Breast epithelium (tissue), 4 donors: ENCODE measurements at regions not wholly inside any gene's neighbourhood (a gene's known extent, or its start where the extent isn't known, plus 50 kb on each side); places are given as distances from the start of the nearest gene placed in this dataset.

Experiments used
- DNase-seq, 2 donors: peaks; one replicate each; pipeline ENCODE4 v3.0.0-alpha.2; 2019; ENCODE audit warnings: low spot score in 2 of 2
- H3K27ac ChIP-seq, 2 donors: fragments of 200-600 bp; sonication (generic) in 1 of 2; one replicate each; pipeline ENCODE4 v1.5.1; 2016 to 2019; ENCODE audit warnings: mild to moderate bottlenecking in 1 of 2
- H3K27me3 ChIP-seq, 2 donors: fragments of 200-600 bp; sonication (generic) in 1 of 2; one replicate each; pipeline versions ENCODE4 v1.5.1 to v1.6.0; 2017 to 2019; ENCODE audit warnings: control low read depth in 1 of 2, mild to moderate bottlenecking in 1 of 2
- H3K36me3 ChIP-seq: fragments of 200-600 bp; one replicate; pipeline ENCODE4 v1.5.1; 2019
- H3K4me1 ChIP-seq, 2 donors: fragments of 200-600 bp; sonication (generic); one replicate each; pipeline ENCODE4 v1.5.1; 2016 to 2019; ENCODE audit warnings: control low read depth in 1 of 2
- H3K4me3 ChIP-seq, 3 donors: fragments of 200-600 bp; sonication (generic); 1 replicate in 2 of 3; 2 replicates in 1 of 3; pipeline ENCODE4 v1.5.1; 2016 to 2019; ENCODE audit warnings: mild to moderate bottlenecking in 3 of 3, moderate library complexity in 2 of 3
- H3K9me3 ChIP-seq, 2 donors: fragments of 200-600 bp; sonication (generic) in 1 of 2; one replicate each; pipeline ENCODE4 v1.5.1; 2016 to 2019; ENCODE audit warnings: control low read depth in 1 of 2
- POLR2A ChIP-seq: fragments of 450-650 bp; IDR thresholded peaks from one replicate; pipeline ENCODE4 v1.6.1; 2016; ENCODE audit warnings: antibody characterized with exemption, mild to moderate bottlenecking, moderate library complexity
- POLR2AphosphoS5 ChIP-seq, 3 donors: sonication (generic); formaldehyde crosslinking; IDR thresholded peaks; one replicate each; pipeline ENCODE4 v1.6.1; 2017; ENCODE audit warnings: antibody characterized with exemption in 3 of 3
- intact Hi-C: fragments of 100-400 bp; cut with DNase I; formaldehyde crosslinking; loops from one replicate; pipeline ENCODE4 v1.15.1; 2023; ENCODE audit warnings: low total_unique reads
- TF ChIP-seq, protein P1 (sequence below), 3 donors: fragments of 450-650 bp; IDR thresholded peaks; one replicate each; pipeline ENCODE4 v1.5.1; 2016 to 2017; ENCODE audit warnings: antibody characterized with exemption in 3 of 3, mild to moderate bottlenecking in 3 of 3, moderate library complexity in 3 of 3

DNA sequence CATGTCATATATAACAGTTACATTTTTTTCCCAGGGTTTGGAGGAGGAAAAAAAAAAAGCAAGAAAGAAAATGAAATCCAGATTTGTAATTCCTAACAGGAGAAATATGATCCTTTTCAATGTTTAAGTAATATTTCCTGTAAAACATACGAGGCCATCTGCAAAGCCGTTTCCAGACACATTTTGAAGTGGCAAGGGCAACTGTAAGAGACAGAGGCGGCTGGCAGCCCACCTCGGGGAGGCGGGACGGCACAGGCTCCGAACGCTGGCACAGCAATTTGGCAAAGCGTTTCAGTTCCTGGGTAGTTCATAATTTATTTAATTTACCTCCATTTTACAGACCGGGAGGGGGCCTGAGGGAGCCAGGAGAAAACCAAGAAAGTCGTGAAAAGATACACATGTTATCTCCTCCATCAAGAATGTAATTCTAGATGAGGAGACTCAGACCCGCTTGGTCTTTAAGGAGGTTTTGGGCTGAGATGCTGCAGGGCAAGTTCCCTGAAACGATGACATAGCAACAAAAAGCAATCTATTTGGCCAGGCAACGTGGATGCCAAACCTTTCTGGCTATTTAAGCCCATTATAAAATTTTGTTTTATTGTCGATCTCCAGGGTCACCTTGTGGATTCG, 448.5 kb upstream of the MKI67 start:
- intact Hi-C loops = no loop called here
- H3K27ac ChIP-seq = no peak overlapping the region
- TF ChIP-seq, protein P1, sequence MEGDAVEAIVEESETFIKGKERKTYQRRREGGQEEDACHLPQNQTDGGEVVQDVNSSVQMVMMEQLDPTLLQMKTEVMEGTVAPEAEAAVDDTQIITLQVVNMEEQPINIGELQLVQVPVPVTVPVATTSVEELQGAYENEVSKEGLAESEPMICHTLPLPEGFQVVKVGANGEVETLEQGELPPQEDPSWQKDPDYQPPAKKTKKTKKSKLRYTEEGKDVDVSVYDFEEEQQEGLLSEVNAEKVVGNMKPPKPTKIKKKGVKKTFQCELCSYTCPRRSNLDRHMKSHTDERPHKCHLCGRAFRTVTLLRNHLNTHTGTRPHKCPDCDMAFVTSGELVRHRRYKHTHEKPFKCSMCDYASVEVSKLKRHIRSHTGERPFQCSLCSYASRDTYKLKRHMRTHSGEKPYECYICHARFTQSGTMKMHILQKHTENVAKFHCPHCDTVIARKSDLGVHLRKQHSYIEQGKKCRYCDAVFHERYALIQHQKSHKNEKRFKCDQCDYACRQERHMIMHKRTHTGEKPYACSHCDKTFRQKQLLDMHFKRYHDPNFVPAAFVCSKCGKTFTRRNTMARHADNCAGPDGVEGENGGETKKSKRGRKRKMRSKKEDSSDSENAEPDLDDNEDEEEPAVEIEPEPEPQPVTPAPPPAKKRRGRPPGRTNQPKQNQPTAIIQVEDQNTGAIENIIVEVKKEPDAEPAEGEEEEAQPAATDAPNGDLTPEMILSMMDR (IDR thresholded peaks at IDR 0.05) = no peak
- TF ChIP-seq POLR2AphosphoS5 (IDR thresholded peaks at IDR 0.05) = no peak
- TF ChIP-seq POLR2A = no peak
- peak overlapping the region in 1 of 3 donors; percentile 15 for H3K4me3 ChIP-seq
- DNase-seq = no peak
- H3K27me3 ChIP-seq = no peaks in the 10 kb centered on the region
- no peaks in the 10 kb centered on the region for H3K4me1 ChIP-seq
- no peaks in the 10 kb centered on the region for H3K9me3 ChIP-seq
- H3K36me3 ChIP-seq = no peaks in the 10 kb centered on the region

DNA sequence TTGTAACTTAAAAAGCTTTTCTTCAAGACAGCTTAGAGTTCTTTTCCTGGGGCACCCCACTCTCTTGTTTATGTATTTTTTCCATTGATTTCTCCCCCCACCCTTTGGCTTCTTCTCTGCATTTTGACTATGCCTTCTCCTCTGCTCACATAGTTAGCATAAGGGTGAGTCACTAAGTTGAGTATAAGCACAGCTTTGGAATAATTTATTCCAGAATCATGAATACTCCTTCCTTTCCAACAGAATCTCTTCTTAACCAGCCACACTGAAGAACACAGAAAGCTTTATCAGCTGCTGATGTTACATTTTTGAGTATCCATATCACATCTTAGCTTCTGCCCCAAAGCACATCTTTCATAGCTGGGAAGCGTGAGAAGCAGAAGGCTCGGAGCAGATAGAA, 449.5 kb upstream of the MKI67 start:
- no peaks in the 10 kb centered on the region for H3K4me1 ChIP-seq
- intact Hi-C loops = no loop called here
- TF ChIP-seq POLR2A = no peak
- TF ChIP-seq, protein P1 (IDR thresholded peaks at IDR 0.05) = no peak
- TF ChIP-seq POLR2AphosphoS5 (IDR thresholded peaks at IDR 0.05) = no peak
- no peaks in the 10 kb centered on the region for H3K9me3 ChIP-seq
- H3K27ac ChIP-seq = no peak overlapping the region
- no peak for DNase-seq
- H3K36me3 ChIP-seq = no peaks in the 10 kb centered on the region
- no peak overlapping the region for H3K4me3 ChIP-seq
- H3K27me3 ChIP-seq = no peaks in the 10 kb centered on the region

DNA sequence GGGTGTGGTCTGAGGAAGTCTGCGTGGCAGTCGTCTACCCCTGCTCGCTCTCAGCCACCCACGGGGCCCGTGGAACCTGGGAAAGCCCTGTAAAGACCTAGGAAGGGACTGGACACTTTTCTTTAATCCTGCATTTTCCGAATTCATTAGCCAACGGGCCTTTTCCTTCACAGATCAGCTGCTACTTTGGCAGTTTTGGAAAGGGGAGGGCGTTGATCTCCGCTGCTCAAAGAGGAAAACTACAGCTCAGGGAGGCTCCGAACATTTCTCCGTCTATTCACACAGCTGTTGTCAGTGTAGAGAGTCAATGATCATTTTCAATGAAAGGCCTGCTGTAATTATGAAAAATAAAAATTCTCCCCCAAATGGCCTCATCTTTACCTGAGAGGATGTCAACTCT, 450.1 kb upstream of the MKI67 start:
- intact Hi-C loops = no loop called here
- H3K9me3 ChIP-seq = no peaks in the 10 kb centered on the region
- no peaks in the 10 kb centered on the region for H3K27me3 ChIP-seq
- no peaks in the 10 kb centered on the region for H3K36me3 ChIP-seq
- H3K4me3 ChIP-seq = no peak overlapping the region
- H3K4me1 ChIP-seq = no peaks in the 10 kb centered on the region
- TF ChIP-seq, protein P1 (IDR thresholded peaks at IDR 0.05) = no peak
- TF ChIP-seq POLR2A (no peak), POLR2AphosphoS5 (IDR thresholded peaks at IDR 0.05) (no peak)
- no peak for DNase-seq
- H3K27ac ChIP-seq = no peak overlapping the region

DNA sequence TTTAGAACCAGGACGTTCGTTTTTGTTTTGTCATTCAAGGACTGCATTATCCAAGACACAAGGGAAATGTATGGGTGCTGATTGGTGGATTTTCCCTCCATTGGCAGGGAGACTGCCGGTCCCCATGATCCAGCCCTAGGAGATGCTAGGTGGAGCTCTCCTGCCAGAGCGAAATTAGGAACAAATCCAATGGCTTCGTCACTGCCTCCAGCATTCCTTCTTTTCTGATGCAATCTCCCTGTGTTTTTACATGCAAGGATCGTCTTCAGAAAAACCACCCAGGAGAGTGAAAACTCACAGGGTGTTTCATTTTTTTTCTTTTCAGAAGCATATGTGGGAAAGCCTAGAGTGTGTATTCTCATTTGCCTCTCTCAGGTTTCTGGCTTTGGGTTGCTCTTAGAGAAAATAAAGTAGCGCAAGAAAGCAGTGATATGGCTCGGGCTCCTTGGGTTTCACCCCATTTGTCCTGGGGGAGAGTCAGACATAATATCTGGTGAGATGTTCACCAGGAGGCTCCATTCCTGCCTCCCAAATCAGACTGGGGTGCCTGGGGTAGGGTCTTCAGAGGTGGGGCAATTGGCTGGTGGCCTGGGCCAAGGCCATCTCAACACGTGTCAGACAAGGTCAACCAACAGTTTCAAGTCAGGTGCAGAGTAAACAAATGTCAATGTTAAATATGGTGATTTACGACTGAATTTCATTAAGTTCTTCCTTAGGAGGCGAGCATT, 450.9 kb upstream of the MKI67 start:
- Histone ChIP-seq H3K4me1 (no peaks in the 10 kb centered on the region), H3K27me3 (no peaks in the 10 kb centered on the region), H3K36me3 (no peaks in the 10 kb centered on the region), H3K27ac (no peak overlapping the region), H3K9me3 (no peaks in the 10 kb centered on the region), H3K4me3 (no peak overlapping the region)
- intact Hi-C loops = no loop called here
- no peak for DNase-seq
- TF ChIP-seq POLR2A (no peak), POLR2AphosphoS5 (IDR thresholded peaks at IDR 0.05) (no peak)
- TF ChIP-seq, protein P1 (IDR thresholded peaks at IDR 0.05) = no peak

DNA sequence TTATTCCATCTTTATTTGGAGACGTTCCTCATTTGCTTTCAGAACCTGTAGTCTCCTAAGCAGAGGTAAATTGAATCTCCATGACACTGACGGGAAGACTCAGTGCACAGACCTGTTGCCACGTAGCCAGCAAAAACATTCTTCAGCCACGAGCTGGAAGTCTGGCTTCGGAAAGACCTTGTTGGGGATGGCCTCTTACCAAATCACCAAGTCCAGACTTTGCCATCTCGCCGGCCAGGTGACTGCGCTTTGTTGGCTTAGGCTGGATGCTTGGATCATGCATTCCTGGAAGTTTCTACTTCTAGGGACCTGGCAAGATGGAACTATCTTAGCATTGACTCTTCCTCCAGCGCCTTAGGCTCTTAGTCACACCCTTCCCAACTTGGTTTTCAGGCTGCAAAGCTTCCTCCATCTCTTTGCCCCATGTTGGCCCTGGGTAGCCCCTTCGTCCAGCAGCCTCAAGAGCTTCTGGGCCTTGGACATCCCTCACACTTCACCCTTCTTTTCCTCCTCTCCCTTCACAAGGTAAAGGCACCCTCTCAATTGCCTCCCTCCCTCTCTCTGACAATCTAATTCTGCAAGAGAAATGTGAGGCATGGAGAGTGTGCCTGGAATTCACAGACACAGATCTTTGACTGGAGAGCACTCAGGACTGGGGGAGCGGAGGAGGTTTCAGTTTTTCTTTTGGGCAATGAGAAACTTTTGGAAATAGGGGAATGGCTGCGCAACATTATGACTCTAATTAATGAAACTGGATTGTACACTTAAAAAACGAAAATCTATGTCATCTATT, 451.9 kb upstream of the MKI67 start:
- no peaks in the 10 kb centered on the region for H3K27me3 ChIP-seq

More for the DNA sequence above, 451.9 kb upstream of the MKI67 start:
- Histone ChIP-seq H3K4me1 (no peaks in the 10 kb centered on the region), H3K4me3 (no peak overlapping the region), H3K9me3 (no peaks in the 10 kb centered on the region), H3K27ac (no peak overlapping the region), H3K36me3 (no peaks in the 10 kb centered on the region)
- DNase-seq = no peak
- intact Hi-C loops = no loop called here
- TF ChIP-seq, protein P1 (IDR thresholded peaks at IDR 0.05) = no peak
- TF ChIP-seq POLR2A = no peak
- TF ChIP-seq POLR2AphosphoS5 (IDR thresholded peaks at IDR 0.05) = no peak
